ENCODE measurements at regions not wholly inside any gene's neighbourhood (a gene's known extent, or its start where the extent isn't known, plus 50 kb on each side); places are given as distances from the start of the nearest gene placed in this dataset.

GRCh38 chr18:22605736-22606135 lies 188.0 kb upstream of the CTAGE1 start:
- in situ Hi-C loops (cut with HindIII; ENCODE audit: low pct_ligation_motif_present, low sequenced_read_pairs), result no loop called here
- Histone ChIP-seq H3K27me3 (replicated peaks) (no peaks in the 10 kb centered on the region), H3K27ac (no peak overlapping the region), H3K4me3 (ENCODE audit: low read depth, low read length) (no peak overlapping the region), H3K36me3 (replicated peaks) (no peaks in the 10 kb centered on the region)
- TF ChIP-seq CTCF (IDR thresholded peaks at IDR 0.05; ENCODE audit: low read depth, low read length, missing control alignments), result no peak
- DNase-seq, result no peak

- no peak overlapping the region for H3K4me3 ChIP-seq (ENCODE audit: low read depth, low read length)
- in situ Hi-C loops (cut with HindIII; ENCODE audit: low pct_ligation_motif_present, low sequenced_read_pairs), result no loop called here
- H3K27ac ChIP-seq, result peak overlapping the region; percentile 23
- TF ChIP-seq CTCF (IDR thresholded peaks at IDR 0.05; ENCODE audit: low read depth, low read length, missing control alignments), result no peak
- no peaks in the 10 kb centered on the region for H3K27me3 ChIP-seq (replicated peaks)
- DNase-seq, result peak; percentile 68
- H3K36me3 ChIP-seq (replicated peaks), result no peaks in the 10 kb centered on the region
Observed at GRCh38 chr18:22606563-22607283, 189.0 kb upstream of the CTAGE1 start.

GRCh38 chr18:22607284-22607635 lies 189.5 kb upstream of the CTAGE1 start:
- in situ Hi-C loops (cut with HindIII; ENCODE audit: low pct_ligation_motif_present, low sequenced_read_pairs), result no loop called here
- TF ChIP-seq CTCF (IDR thresholded peaks at IDR 0.05; ENCODE audit: low read depth, low read length, missing control alignments), result no peak
- DNase-seq, result peak; percentile 31
- Histone ChIP-seq H3K36me3 (replicated peaks) (no peaks in the 10 kb centered on the region), H3K27me3 (replicated peaks) (no peaks in the 10 kb centered on the region), H3K4me3 (ENCODE audit: low read depth, low read length) (no peak overlapping the region), H3K27ac (no peak overlapping the region)

- no peak for DNase-seq
- Histone ChIP-seq H3K36me3 (replicated peaks) (no peaks in the 10 kb centered on the region), H3K4me3 (ENCODE audit: low read depth, low read length) (no peak overlapping the region), H3K27ac (no peak overlapping the region), H3K27me3 (replicated peaks) (no peaks in the 10 kb centered on the region)
- TF ChIP-seq CTCF (IDR thresholded peaks at IDR 0.05; ENCODE audit: low read depth, low read length, missing control alignments), result no peak
- in situ Hi-C loops (cut with HindIII; ENCODE audit: low pct_ligation_motif_present, low sequenced_read_pairs), result no loop called here
Observed at GRCh38 chr18:22608847-22609246, 191.1 kb upstream of the CTAGE1 start.

- peak; percentile 36 for TF ChIP-seq CTCF (IDR thresholded peaks at IDR 0.05; ENCODE audit: low read depth, low read length, missing control alignments)
- Histone ChIP-seq H3K4me3 (ENCODE audit: low read depth, low read length) (no peak overlapping the region), H3K27me3 (replicated peaks) (no peaks in the 10 kb centered on the region), H3K36me3 (replicated peaks) (no peaks in the 10 kb centered on the region), H3K27ac (no peak overlapping the region)
- DNase-seq, result peak; percentile 79
- in situ Hi-C loops (cut with HindIII; ENCODE audit: low pct_ligation_motif_present, low sequenced_read_pairs), result no loop called here
Observed at GRCh38 chr18:22609642-22610041, 191.9 kb upstream of the CTAGE1 start.
